ENCODE measurements at regions not wholly inside any gene's neighbourhood (a gene's known extent, or its start where the extent isn't known, plus 50 kb on each side); places are given as distances from the start of the nearest gene placed in this dataset.

DNA sequence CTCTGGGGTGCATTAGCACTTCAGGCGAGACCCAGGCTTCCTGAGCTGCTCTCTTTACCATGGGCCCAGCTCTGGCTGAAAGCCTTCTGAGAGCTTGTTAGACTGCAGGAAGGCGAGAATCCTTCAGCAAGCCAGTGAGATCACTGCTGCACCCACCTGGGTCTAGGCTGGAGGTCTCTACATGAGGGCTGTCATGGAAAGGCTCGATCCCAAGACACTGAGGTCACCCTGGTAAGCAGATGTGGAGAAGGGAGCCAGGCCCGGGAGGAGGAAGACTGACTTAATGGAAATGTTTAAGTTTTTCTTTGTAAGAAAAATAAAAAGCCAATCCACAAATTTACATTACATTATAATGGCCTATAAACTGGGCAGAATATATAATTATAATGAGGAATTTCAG, 684.5 kb downstream of the TNS3 start:
- no peaks in the 10 kb centered on the region for H3K27me3 Mint-ChIP-seq (ENCODE audit: unreplicated experiment)
- peaks cover 10% of the 10 kb centered on the region for H3K9me3 Mint-ChIP-seq (ENCODE audit: low read depth, unreplicated experiment)
- H3K4me3 Mint-ChIP-seq (ENCODE audit: low read depth, unreplicated experiment), result no peak overlapping the region
- H3K27ac Mint-ChIP-seq (ENCODE audit: unreplicated experiment), result no peak overlapping the region
- CTCF ChIA-PET, result no interaction called here
- no peak for DNase-seq
- no peaks in the 10 kb centered on the region for H3K36me3 Mint-ChIP-seq (ENCODE audit: insufficient read depth, unreplicated experiment)
- TF ChIP-seq, protein P1, sequence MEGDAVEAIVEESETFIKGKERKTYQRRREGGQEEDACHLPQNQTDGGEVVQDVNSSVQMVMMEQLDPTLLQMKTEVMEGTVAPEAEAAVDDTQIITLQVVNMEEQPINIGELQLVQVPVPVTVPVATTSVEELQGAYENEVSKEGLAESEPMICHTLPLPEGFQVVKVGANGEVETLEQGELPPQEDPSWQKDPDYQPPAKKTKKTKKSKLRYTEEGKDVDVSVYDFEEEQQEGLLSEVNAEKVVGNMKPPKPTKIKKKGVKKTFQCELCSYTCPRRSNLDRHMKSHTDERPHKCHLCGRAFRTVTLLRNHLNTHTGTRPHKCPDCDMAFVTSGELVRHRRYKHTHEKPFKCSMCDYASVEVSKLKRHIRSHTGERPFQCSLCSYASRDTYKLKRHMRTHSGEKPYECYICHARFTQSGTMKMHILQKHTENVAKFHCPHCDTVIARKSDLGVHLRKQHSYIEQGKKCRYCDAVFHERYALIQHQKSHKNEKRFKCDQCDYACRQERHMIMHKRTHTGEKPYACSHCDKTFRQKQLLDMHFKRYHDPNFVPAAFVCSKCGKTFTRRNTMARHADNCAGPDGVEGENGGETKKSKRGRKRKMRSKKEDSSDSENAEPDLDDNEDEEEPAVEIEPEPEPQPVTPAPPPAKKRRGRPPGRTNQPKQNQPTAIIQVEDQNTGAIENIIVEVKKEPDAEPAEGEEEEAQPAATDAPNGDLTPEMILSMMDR (IDR thresholded peaks at IDR 0.05; ENCODE audit: unreplicated experiment), result no peak
- intact Hi-C loops (cut with micrococcal nuclease; ENCODE audit: unreplicated experiment), result no loop called here
- no peaks in the 10 kb centered on the region for H3K4me1 Mint-ChIP-seq (ENCODE audit: low read depth, unreplicated experiment)
- BruUV-seq (replicated peaks), result no TSS peak

DNA sequence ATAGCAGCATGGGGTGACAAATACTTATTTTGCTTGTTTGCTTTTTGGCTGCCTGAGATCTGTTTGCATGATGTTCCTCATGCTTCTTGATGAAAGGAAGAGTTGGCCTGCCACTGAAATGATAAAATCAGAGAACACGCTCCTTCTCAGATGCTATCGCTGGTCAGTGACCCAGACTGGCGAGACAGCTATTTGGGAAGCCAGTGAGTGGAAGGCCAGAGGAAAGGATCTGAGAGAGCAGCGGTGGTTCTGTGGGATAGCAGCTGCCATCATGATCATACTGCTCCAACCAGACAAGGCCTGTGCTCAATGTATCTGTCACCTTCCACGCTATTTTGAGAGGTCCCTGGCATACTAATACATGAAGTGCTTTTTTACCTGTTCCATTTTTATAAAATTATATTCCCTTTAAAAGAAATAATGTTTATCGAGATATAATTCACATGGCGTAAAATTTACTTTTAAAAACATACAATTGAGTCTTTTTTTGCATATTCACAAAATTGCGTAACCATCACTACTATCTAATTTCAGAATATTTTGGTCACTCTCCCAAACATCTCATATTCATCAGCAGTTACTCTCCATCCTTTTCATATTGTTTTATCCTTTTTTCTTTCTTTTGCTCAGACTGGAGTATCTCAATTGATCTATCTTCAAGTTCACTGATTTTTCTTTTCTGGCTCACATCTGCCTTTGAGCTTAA, 695.1 kb downstream of the TNS3 start:
- no peaks in the 10 kb centered on the region for H3K27me3 Mint-ChIP-seq (ENCODE audit: unreplicated experiment)
- no peak overlapping the region for H3K4me3 Mint-ChIP-seq (ENCODE audit: low read depth, unreplicated experiment)
- CTCF ChIA-PET, result interaction anchor here (0.6 kb wide), 1 partner anchor 710 kb away, joined by 3 read pairs; no protein-coding TSS in a partner anchor
- DNase-seq, result no peak
- intact Hi-C loops (cut with micrococcal nuclease; ENCODE audit: unreplicated experiment), result no loop called here
- no peak overlapping the region for H3K27ac Mint-ChIP-seq (ENCODE audit: unreplicated experiment)
- TF ChIP-seq, protein P1 (IDR thresholded peaks at IDR 0.05; ENCODE audit: unreplicated experiment), result no peak
- no peaks in the 10 kb centered on the region for H3K36me3 Mint-ChIP-seq (ENCODE audit: insufficient read depth, unreplicated experiment)
- H3K9me3 Mint-ChIP-seq (ENCODE audit: low read depth, unreplicated experiment), result peaks cover 12% of the 10 kb centered on the region
- BruUV-seq (replicated peaks), result no TSS peak
- peaks cover 3% of the 10 kb centered on the region for H3K4me1 Mint-ChIP-seq (ENCODE audit: low read depth, unreplicated experiment)

DNA sequence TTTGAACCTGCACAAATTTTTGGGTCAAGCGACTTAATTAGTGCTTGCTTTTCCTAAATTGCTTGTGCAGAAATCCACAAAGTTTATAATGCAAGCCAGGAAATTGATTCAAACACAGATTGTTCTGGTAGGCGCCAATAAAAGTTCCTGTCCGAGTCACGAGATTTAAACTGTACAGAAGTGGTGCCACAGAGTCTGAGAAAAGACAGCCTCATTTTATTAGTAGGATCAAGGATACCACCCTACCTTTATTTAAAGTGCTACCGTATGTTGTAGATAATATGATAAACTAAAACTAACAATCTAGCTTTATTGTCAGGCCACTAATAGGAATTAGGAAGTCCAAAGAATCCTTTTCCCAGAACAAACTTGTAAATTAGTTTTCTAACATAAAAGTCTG, 696.7 kb downstream of the TNS3 start:
- Mint-ChIP-seq H3K27me3 (ENCODE audit: unreplicated experiment) (no peaks in the 10 kb centered on the region), H3K27ac (ENCODE audit: unreplicated experiment) (no peak overlapping the region), H3K36me3 (ENCODE audit: insufficient read depth, unreplicated experiment) (no peaks in the 10 kb centered on the region), H3K4me3 (ENCODE audit: low read depth, unreplicated experiment) (no peak overlapping the region), H3K4me1 (ENCODE audit: low read depth, unreplicated experiment) (peaks cover 17% of the 10 kb centered on the region), H3K9me3 (ENCODE audit: low read depth, unreplicated experiment) (peaks cover 10% of the 10 kb centered on the region)
- no peak for DNase-seq
- no TSS peak for BruUV-seq (replicated peaks)
- CTCF ChIA-PET, result no interaction called here
- TF ChIP-seq, protein P1 (IDR thresholded peaks at IDR 0.05; ENCODE audit: unreplicated experiment), result no peak
- intact Hi-C loops (cut with micrococcal nuclease; ENCODE audit: unreplicated experiment), result no loop called here

DNA sequence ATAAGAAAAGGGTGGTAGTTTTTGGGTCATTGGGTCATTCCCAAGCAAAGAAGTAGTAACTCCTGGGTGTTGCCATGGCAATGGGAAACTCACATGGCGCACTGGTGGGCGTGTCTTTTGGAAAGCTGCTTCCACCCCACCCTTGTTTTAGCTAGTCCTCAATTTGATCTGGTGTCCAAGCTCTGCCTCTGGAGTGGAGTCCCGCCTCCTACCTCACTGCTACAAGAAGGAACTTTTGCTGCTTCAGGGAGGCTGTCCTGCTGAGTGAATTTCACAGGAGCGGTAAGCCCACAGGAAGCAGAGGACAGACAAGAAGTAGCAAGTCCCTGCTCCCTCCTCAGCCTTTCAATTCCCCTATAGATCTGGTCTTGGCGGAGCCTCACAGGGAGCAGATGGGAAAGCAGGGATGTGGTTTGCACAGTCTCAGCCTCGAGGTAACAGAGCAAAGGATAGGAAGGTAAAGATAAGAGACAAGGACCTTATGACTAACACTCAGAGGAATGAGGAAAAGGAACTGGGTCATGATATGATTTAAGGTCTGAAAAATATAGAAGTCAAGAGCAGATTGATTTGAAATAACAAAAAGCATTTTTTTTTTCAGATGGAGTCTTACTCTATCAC, 700.3 kb downstream of the TNS3 start:
- H3K27ac Mint-ChIP-seq (ENCODE audit: unreplicated experiment), result no peak overlapping the region
- no peaks in the 10 kb centered on the region for H3K27me3 Mint-ChIP-seq (ENCODE audit: unreplicated experiment)
- H3K4me1 Mint-ChIP-seq (ENCODE audit: low read depth, unreplicated experiment), result peaks cover 17% of the 10 kb centered on the region
- CTCF ChIA-PET, result no interaction called here
- intact Hi-C loops (cut with micrococcal nuclease; ENCODE audit: unreplicated experiment), result no loop called here
- TF ChIP-seq, protein P1 (IDR thresholded peaks at IDR 0.05; ENCODE audit: unreplicated experiment), result no peak
- peak; percentile 17 for DNase-seq
- BruUV-seq (replicated peaks), result no TSS peak
- H3K36me3 Mint-ChIP-seq (ENCODE audit: insufficient read depth, unreplicated experiment), result no peaks in the 10 kb centered on the region
- no peak overlapping the region for H3K4me3 Mint-ChIP-seq (ENCODE audit: low read depth, unreplicated experiment)
- H3K9me3 Mint-ChIP-seq (ENCODE audit: low read depth, unreplicated experiment), result peaks cover 3% of the 10 kb centered on the region

Data from Calu3 (cell line).